SK-N-SH (cell line): ENCODE measurements at regions not wholly inside any gene's neighbourhood (a gene's known extent, or its start where the extent isn't known, plus 50 kb on each side); places are given as distances from the start of the nearest gene placed in this dataset.

Source experiments
- ELF1 ChIP-seq: IDR thresholded peaks from 2 replicates; pipeline ENCODE4 v1.4.0; 2012
- GABPA ChIP-seq: IDR thresholded peaks from 2 replicates; pipeline ENCODE4 v1.4.0; 2012; ENCODE audit warnings: low read depth, mild to moderate bottlenecking
- JUND ChIP-seq: IDR thresholded peaks from 2 replicates; pipeline ENCODE4 v1.4.0; 2012
- POLR2AphosphoS5 ChIP-seq: IDR thresholded peaks from 2 replicates; pipeline ENCODE4 v1.6.1; 2012; ENCODE audit warnings: low read depth, low read length
- SIN3A ChIP-seq: IDR thresholded peaks from 2 replicates; pipeline ENCODE4 v1.6.1; 2012; ENCODE audit warnings: low read depth, mild to moderate bottlenecking, low read length, moderate library complexity, borderline replicate concordance
- TCF12 ChIP-seq: IDR thresholded peaks from 2 replicates; pipeline ENCODE4 v1.4.0; 2012
- TF ChIP-seq, protein P1 (sequence below): fragments of 150-350 bp; IDR thresholded peaks from 2 replicates; pipeline ENCODE4 v1.6.1; 2017; ENCODE audit warnings: antibody characterized with exemption, low read length, low read depth, borderline replicate concordance
- TF ChIP-seq, protein P2 (sequence below): IDR thresholded peaks from 2 replicates; pipeline ENCODE4 v1.6.1; 2012; ENCODE audit warnings: mild to moderate bottlenecking, low read depth, low read length, moderate library complexity
- TF ChIP-seq, protein P3 (sequence below): fragments of 150-350 bp; IDR thresholded peaks from 2 replicates; pipeline ENCODE4 v1.6.1; 2016; ENCODE audit warnings: mild to moderate bottlenecking, low read depth, low read length
- TF ChIP-seq, protein P4 (sequence below): fragments of 200-600 bp; sonication (generic); IDR thresholded peaks from 2 replicates; pipeline ENCODE4 v1.6.1; 2017; ENCODE audit warnings: antibody characterized with exemption, mild to moderate bottlenecking, moderate library complexity

DNA sequence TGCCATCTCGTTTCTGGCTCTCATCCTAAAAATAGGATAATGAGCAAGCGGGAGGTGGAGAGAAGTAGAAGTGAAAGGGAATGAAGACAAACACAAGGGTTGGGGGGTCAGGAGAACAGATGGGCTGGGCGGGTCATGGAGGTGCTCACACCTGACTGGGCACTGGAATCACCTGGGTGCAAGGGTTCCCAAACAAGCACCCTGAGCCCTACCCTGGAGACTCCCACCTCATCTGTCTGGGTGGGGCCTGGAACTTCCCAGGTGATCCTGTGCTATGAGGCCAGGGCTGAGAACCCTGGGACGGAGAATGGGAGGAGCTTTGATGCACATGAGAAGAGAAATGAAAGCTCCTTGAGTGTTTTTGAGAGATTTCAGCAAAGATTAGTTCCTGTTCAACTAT is 223.6 kb downstream of the ANKRD60 start:
- TF ChIP-seq, protein P1, sequence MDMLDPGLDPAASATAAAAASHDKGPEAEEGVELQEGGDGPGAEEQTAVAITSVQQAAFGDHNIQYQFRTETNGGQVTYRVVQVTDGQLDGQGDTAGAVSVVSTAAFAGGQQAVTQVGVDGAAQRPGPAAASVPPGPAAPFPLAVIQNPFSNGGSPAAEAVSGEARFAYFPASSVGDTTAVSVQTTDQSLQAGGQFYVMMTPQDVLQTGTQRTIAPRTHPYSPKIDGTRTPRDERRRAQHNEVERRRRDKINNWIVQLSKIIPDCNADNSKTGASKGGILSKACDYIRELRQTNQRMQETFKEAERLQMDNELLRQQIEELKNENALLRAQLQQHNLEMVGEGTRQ: no peak
- TF ChIP-seq ELF1 (no peak), POLR2AphosphoS5 (no peak), SIN3A (no peak), JUND (no peak), GABPA (no peak), TCF12 (no peak)
- TF ChIP-seq, protein P2, sequence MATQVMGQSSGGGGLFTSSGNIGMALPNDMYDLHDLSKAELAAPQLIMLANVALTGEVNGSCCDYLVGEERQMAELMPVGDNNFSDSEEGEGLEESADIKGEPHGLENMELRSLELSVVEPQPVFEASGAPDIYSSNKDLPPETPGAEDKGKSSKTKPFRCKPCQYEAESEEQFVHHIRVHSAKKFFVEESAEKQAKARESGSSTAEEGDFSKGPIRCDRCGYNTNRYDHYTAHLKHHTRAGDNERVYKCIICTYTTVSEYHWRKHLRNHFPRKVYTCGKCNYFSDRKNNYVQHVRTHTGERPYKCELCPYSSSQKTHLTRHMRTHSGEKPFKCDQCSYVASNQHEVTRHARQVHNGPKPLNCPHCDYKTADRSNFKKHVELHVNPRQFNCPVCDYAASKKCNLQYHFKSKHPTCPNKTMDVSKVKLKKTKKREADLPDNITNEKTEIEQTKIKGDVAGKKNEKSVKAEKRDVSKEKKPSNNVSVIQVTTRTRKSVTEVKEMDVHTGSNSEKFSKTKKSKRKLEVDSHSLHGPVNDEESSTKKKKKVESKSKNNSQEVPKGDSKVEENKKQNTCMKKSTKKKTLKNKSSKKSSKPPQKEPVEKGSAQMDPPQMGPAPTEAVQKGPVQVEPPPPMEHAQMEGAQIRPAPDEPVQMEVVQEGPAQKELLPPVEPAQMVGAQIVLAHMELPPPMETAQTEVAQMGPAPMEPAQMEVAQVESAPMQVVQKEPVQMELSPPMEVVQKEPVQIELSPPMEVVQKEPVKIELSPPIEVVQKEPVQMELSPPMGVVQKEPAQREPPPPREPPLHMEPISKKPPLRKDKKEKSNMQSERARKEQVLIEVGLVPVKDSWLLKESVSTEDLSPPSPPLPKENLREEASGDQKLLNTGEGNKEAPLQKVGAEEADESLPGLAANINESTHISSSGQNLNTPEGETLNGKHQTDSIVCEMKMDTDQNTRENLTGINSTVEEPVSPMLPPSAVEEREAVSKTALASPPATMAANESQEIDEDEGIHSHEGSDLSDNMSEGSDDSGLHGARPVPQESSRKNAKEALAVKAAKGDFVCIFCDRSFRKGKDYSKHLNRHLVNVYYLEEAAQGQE: no peak
- TF ChIP-seq, protein P3, sequence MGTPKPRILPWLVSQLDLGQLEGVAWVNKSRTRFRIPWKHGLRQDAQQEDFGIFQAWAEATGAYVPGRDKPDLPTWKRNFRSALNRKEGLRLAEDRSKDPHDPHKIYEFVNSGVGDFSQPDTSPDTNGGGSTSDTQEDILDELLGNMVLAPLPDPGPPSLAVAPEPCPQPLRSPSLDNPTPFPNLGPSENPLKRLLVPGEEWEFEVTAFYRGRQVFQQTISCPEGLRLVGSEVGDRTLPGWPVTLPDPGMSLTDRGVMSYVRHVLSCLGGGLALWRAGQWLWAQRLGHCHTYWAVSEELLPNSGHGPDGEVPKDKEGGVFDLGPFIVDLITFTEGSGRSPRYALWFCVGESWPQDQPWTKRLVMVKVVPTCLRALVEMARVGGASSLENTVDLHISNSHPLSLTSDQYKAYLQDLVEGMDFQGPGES: no peak
- TF ChIP-seq, protein P4, sequence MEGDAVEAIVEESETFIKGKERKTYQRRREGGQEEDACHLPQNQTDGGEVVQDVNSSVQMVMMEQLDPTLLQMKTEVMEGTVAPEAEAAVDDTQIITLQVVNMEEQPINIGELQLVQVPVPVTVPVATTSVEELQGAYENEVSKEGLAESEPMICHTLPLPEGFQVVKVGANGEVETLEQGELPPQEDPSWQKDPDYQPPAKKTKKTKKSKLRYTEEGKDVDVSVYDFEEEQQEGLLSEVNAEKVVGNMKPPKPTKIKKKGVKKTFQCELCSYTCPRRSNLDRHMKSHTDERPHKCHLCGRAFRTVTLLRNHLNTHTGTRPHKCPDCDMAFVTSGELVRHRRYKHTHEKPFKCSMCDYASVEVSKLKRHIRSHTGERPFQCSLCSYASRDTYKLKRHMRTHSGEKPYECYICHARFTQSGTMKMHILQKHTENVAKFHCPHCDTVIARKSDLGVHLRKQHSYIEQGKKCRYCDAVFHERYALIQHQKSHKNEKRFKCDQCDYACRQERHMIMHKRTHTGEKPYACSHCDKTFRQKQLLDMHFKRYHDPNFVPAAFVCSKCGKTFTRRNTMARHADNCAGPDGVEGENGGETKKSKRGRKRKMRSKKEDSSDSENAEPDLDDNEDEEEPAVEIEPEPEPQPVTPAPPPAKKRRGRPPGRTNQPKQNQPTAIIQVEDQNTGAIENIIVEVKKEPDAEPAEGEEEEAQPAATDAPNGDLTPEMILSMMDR: no peak
